HepG2 (cell line): ENCODE measurements at regions not wholly inside any gene's neighbourhood (a gene's known extent, or its start where the extent isn't known, plus 50 kb on each side); places are given as distances from the start of the nearest gene placed in this dataset.

Source experiments
- ATAC-seq: fragments of 200-7000 bp; cut with Tn5 transposase; 3 replicates; pipeline ENCODE4 v1.9.1; 2020; ENCODE audit warnings: mild to moderate bottlenecking, moderate library complexity
- BruUV-seq: library from RNA; stranded (reverse); fragments of 400-500 nt; replicated peaks from 2 replicates; lab custom pipeline; 2021; lab: Mats Ljungman, UMichigan
- CTCF ChIA-PET: fragments of 300-600 bp; formaldehyde crosslinking; extraction: SDS; loops from one replicate; lab custom pipeline; 2021; ENCODE audit warnings: low total read pairs, inconsistent platforms, low intra/inter-chr PET ratio; lab: Yijun Ruan, JAX
- POLR2A ChIA-PET: fragments of 350-600 bp; sonication (Branson Sonifier 250); formaldehyde crosslinking; loops from one replicate; lab custom pipeline; 2020; ENCODE audit warnings: antibody characterized with exemption, inconsistent platforms; lab: Yijun Ruan, JAX
- DNase-seq: peaks from one replicate; pipeline ENCODE4 v3.0.0-alpha.2; 2015; ENCODE audit warnings: low spot score
- FAIRE-seq: peaks from 3 replicates; lab custom pipeline; 2011; peaks lifted over from hg19 to GRCh38; lab: Jason Lieb, UNC
- H2AFZ ChIP-seq: one replicate; pipeline ENCODE4 v1.6.1; 2011; ENCODE audit warnings: low read length, inconsistent platforms
- H3K27ac ChIP-seq: fragments of 300-600 bp; 3 replicates; pipeline ENCODE4 v1.8.0; 2011; ENCODE audit warnings: mixed run types, mild to moderate bottlenecking, mixed read lengths, low read length, inconsistent platforms; ENCODE audit not compliant: insufficient read depth; ENCODE audit errors: extremely low read length
- H3K27me3 ChIP-seq, 2 experiments: fragments of 200-600 bp in 1 of 2; 2 replicates in 1 of 2; 3 replicates in 1 of 2; pipeline versions ENCODE4 v1.6.0 to v1.8.0; 2011; ENCODE audit warnings: low read length in 2 of 2, mild to moderate bottlenecking in 2 of 2, moderate library complexity in 2 of 2, inconsistent platforms in 1 of 2; ENCODE audit not compliant: insufficient read depth in 2 of 2, control insufficient read depth in 1 of 2
- H3K36me3 ChIP-seq, 2 experiments: fragments of 200-600 bp in 1 of 2; replicated peaks in 1 of 2; 2 replicates in 1 of 2; 3 replicates in 1 of 2; pipeline versions ENCODE4 v1.5.1 to v1.8.0; 2011; ENCODE audit warnings: low read length in 2 of 2, inconsistent platforms in 1 of 2; ENCODE audit not compliant: insufficient read depth in 2 of 2, control insufficient read depth in 1 of 2
- H3K4me1 ChIP-seq: 2 replicates; pipeline ENCODE4 v1.5.1; 2012; ENCODE audit warnings: low read length, inconsistent platforms; ENCODE audit not compliant: insufficient read depth
- H3K4me2 ChIP-seq: 2 replicates; pipeline ENCODE4 v1.6.0; 2011; ENCODE audit warnings: low read depth, low read length, inconsistent platforms
- H3K4me3 ChIP-seq, 3 experiments: fragments of 200-600 bp in 1 of 3; sonication (generic), shearing (Covaris generic) in 1 of 3; replicated peaks in 1 of 3; 2 replicates each; pipeline ENCODE4 v1.5.1; 2011 to 2016; ENCODE audit warnings: low read length in 3 of 3, inconsistent platforms in 2 of 3, low read depth in 2 of 3, mild to moderate bottlenecking in 2 of 3, control low read depth in 1 of 3, mixed read lengths in 1 of 3; ENCODE audit not compliant: insufficient read depth in 1 of 3
- H3K79me2 ChIP-seq: one replicate; pipeline ENCODE4 v1.6.1; 2011; ENCODE audit warnings: low read length, inconsistent platforms; ENCODE audit not compliant: insufficient read depth
- H3K9ac ChIP-seq: 2 replicates; pipeline ENCODE4 v1.6.0; 2011; ENCODE audit warnings: mild to moderate bottlenecking, low read depth, low read length, inconsistent platforms; ENCODE audit not compliant: insufficient read depth
- H3K9me3 ChIP-seq: 2 replicates; pipeline ENCODE4 v1.5.1; 2012; ENCODE audit warnings: mild to moderate bottlenecking, low read length
- H4K20me1 ChIP-seq: 2 replicates; pipeline ENCODE4 v1.6.0; 2011; ENCODE audit warnings: inconsistent platforms, mild to moderate bottlenecking, low read length, moderate library complexity; ENCODE audit not compliant: insufficient read depth
- MEIS1 ChIP-seq: sonication (generic); formaldehyde crosslinking; IDR thresholded peaks from 2 replicates; pipeline ENCODE4 v1.9.0; 2021; ENCODE audit warnings: mild to moderate bottlenecking, missing genetic modification reagents, moderate library complexity, borderline replicate concordance
- MIER3 ChIP-seq: IDR thresholded peaks from 2 replicates; pipeline ENCODE4 v1.6.1; 2016; ENCODE audit warnings: missing compliant biosample characterization, borderline replicate concordance
- TARDBP ChIP-seq: sonication (generic); formaldehyde crosslinking; IDR thresholded peaks from 2 replicates; pipeline ENCODE4 v1.8.0; 2022; ENCODE audit warnings: mild to moderate bottlenecking, missing genetic modification reagents
- ZBTB1 ChIP-seq: sonication (generic); formaldehyde crosslinking; IDR thresholded peaks from 2 replicates; pipeline ENCODE4 v1.4.0; 2020; ENCODE audit warnings: missing genetic modification reagents, borderline replicate concordance
- ZNF530 ChIP-seq: sonication (generic); formaldehyde crosslinking; IDR thresholded peaks from 2 replicates; pipeline ENCODE4 v1.5.0; 2020; ENCODE audit warnings: low read depth, mild to moderate bottlenecking, missing genetic modification reagents
- ZNF660 ChIP-seq: sonication (generic); formaldehyde crosslinking; IDR thresholded peaks from 2 replicates; pipeline ENCODE4 v1.5.1; 2020; ENCODE audit warnings: mild to moderate bottlenecking, low read depth, missing genetic modification reagents, borderline replicate concordance
- in situ Hi-C: cut with HindIII; loops from 2 replicates; pipeline ENCODE4 v1.10.0; 2017; ENCODE audit warnings: low pct_unique_long_range_greater_than_20kb; ENCODE audit not compliant: extremely low pct_ligation_motif_present
- intact Hi-C: fragments of 100-400 bp; cut with micrococcal nuclease; formaldehyde crosslinking; loops from one replicate; pipeline ENCODE4 v1.10.0; 2022; ENCODE audit not compliant: unreplicated experiment
- TF ChIP-seq, protein P1 (sequence below): sonication (generic); formaldehyde crosslinking; IDR thresholded peaks from 2 replicates; pipeline ENCODE4 v1.4.0; 2020; ENCODE audit warnings: missing genetic modification reagents
- TF ChIP-seq, protein P2 (sequence below): sonication (generic); formaldehyde crosslinking; IDR thresholded peaks from 2 replicates; pipeline ENCODE4 v1.5.0; 2020; ENCODE audit warnings: mild to moderate bottlenecking, missing genetic modification reagents

- no peaks in the 10 kb centered on the region for H3K36me3 ChIP-seq
- H3K9ac ChIP-seq: no peak overlapping the region
- intact Hi-C loops (no loop called here), in situ Hi-C loops (no loop called here)
- DNase-seq (no peak), FAIRE-seq (no peak), ATAC-seq (no peak)
- no peak overlapping the region for H3K4me3 ChIP-seq
- H3K27me3 ChIP-seq: no peaks in the 10 kb centered on the region
- H3K4me2 ChIP-seq: no peak overlapping the region
- H3K9me3 ChIP-seq: no peaks in the 10 kb centered on the region
- ChIA-PET CTCF (no interaction called here), POLR2A (no interaction called here)
- no peak overlapping the region for H3K27ac ChIP-seq
- no peak overlapping the region for H2AFZ ChIP-seq
- H4K20me1 ChIP-seq: no peaks in the 10 kb centered on the region
- H3K79me2 ChIP-seq: no peaks in the 10 kb centered on the region
- TF ChIP-seq ZNF530 (CRISPR knock-in tag) (no peak), MIER3 (CRISPR knock-in tag) (no peak), MEIS1 (CRISPR knock-in tag) (no peak), ZNF660 (CRISPR knock-in tag) (no peak), ZBTB1 (CRISPR knock-in tag) (no peak), TARDBP (CRISPR knock-in tag) (no peak)
- TF ChIP-seq, protein P1, sequence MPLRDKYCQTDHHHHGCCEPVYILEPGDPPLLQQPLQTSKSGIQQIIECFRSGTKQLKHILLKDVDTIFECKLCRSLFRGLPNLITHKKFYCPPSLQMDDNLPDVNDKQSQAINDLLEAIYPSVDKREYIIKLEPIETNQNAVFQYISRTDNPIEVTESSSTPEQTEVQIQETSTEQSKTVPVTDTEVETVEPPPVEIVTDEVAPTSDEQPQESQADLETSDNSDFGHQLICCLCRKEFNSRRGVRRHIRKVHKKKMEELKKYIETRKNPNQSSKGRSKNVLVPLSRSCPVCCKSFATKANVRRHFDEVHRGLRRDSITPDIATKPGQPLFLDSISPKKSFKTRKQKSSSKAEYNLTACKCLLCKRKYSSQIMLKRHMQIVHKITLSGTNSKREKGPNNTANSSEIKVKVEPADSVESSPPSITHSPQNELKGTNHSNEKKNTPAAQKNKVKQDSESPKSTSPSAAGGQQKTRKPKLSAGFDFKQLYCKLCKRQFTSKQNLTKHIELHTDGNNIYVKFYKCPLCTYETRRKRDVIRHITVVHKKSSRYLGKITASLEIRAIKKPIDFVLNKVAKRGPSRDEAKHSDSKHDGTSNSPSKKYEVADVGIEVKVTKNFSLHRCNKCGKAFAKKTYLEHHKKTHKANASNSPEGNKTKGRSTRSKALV (CRISPR knock-in tag): no peak
- TF ChIP-seq, protein P2, sequence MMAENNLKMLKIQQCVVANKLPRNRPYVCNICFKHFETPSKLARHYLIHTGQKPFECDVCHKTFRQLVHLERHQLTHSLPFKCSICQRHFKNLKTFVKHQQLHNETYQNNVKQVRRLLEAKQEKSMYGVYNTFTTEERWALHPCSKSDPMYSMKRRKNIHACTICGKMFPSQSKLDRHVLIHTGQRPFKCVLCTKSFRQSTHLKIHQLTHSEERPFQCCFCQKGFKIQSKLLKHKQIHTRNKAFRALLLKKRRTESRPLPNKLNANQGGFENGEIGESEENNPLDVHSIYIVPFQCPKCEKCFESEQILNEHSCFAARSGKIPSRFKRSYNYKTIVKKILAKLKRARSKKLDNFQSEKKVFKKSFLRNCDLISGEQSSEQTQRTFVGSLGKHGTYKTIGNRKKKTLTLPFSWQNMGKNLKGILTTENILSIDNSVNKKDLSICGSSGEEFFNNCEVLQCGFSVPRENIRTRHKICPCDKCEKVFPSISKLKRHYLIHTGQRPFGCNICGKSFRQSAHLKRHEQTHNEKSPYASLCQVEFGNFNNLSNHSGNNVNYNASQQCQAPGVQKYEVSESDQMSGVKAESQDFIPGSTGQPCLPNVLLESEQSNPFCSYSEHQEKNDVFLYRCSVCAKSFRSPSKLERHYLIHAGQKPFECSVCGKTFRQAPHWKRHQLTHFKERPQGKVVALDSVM (CRISPR knock-in tag): no peak
- no peaks in the 10 kb centered on the region for H3K4me1 ChIP-seq
- BruUV-seq: no TSS peak
Observed at GRCh38 chr3:106840319-106840718, 536.9 kb upstream of the CCDC54 start.
